A673 (cell line): ENCODE measurements at regions not wholly inside any gene's neighbourhood (a gene's known extent, or its start where the extent isn't known, plus 50 kb on each side); places are given as distances from the start of the nearest gene placed in this dataset.

Source experiments
- EZH2 ChIP-seq: fragments of 200-600 bp; sonication (generic); IDR thresholded peaks from 2 replicates; pipeline ENCODE4 v1.6.1; 2017; ENCODE audit warnings: borderline replicate concordance, low read depth, mild to moderate bottlenecking, mixed read lengths, antibody characterized with exemption, low read length; ENCODE audit not compliant: poor library complexity, severe bottlenecking
- TF ChIP-seq, protein P1 (sequence below): fragments of 300-800, 200-600 bp; sonication (generic); conservative IDR thresholded peaks from 2 replicates; pipeline ENCODE4 v1.5.1; 2017; ENCODE audit warnings: low read depth, mild to moderate bottlenecking, antibody characterized with exemption, low read length, moderate library complexity, mixed read lengths

DNA sequence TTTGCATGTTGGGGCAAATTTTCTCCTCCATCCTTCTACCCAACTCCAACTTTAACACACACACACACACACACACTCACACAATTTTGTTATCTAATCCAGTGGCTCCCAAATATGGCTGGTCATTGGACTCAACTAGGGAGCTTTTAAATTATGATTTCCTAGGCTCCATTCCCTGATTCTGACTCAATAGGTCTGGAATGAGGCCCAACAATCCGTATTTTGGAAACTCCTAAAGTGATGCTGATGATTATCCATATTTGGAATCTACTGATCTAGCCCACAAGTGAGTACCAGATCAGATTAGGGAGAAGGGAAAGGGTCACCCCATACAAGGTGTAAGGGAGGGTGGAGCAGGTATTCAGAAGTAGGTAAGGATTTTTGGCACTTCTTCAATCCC is 309.7 kb downstream of the TLE1 start:
- TF ChIP-seq, protein P1, sequence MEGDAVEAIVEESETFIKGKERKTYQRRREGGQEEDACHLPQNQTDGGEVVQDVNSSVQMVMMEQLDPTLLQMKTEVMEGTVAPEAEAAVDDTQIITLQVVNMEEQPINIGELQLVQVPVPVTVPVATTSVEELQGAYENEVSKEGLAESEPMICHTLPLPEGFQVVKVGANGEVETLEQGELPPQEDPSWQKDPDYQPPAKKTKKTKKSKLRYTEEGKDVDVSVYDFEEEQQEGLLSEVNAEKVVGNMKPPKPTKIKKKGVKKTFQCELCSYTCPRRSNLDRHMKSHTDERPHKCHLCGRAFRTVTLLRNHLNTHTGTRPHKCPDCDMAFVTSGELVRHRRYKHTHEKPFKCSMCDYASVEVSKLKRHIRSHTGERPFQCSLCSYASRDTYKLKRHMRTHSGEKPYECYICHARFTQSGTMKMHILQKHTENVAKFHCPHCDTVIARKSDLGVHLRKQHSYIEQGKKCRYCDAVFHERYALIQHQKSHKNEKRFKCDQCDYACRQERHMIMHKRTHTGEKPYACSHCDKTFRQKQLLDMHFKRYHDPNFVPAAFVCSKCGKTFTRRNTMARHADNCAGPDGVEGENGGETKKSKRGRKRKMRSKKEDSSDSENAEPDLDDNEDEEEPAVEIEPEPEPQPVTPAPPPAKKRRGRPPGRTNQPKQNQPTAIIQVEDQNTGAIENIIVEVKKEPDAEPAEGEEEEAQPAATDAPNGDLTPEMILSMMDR = no peak
- no peak for TF ChIP-seq EZH2
